ENCODE measurements at regions not wholly inside any gene's neighbourhood (a gene's known extent, or its start where the extent isn't known, plus 50 kb on each side); places are given as distances from the start of the nearest gene placed in this dataset.

- no peak for DNase-seq (ENCODE audit: low read depth)
Observed at GRCh38 chr4:181618896-181619295, 624.3 kb upstream of the TENM3 start.

GRCh38 chr4:181619651-181620050 is 623.6 kb upstream of the TENM3 start:
- no peak for DNase-seq (ENCODE audit: low read depth)

GRCh38 chr4:181637186-181638105 is 605.8 kb upstream of the TENM3 start:
- no peak for DNase-seq (ENCODE audit: low read depth)

- DNase-seq (ENCODE audit: low read depth), result no peak
Observed at GRCh38 chr4:181643466-181643865, 599.7 kb upstream of the TENM3 start.

- no peak for DNase-seq (ENCODE audit: low read depth)
Observed at GRCh38 chr4:181645489-181645888, 597.7 kb upstream of the TENM3 start.

- DNase-seq (ENCODE audit: low read depth), result no peak
Observed at GRCh38 chr4:181646864-181647263, 596.3 kb upstream of the TENM3 start.

GRCh38 chr4:181647396-181648147 is 595.6 kb upstream of the TENM3 start:
- DNase-seq (ENCODE audit: low read depth), result no peak

- DNase-seq (ENCODE audit: low read depth), result no peak
Observed at GRCh38 chr4:181650033-181650825, 593.0 kb upstream of the TENM3 start.

- DNase-seq (ENCODE audit: low read depth), result no peak
Observed at GRCh38 chr4:181656748-181657147, 586.5 kb upstream of the TENM3 start.

- no peak for DNase-seq (ENCODE audit: low read depth)
Observed at GRCh38 chr4:181659202-181659601, 584.0 kb upstream of the TENM3 start.

- no peak for DNase-seq (ENCODE audit: low read depth)
Observed at GRCh38 chr4:181659876-181660275, 583.3 kb upstream of the TENM3 start.

- no peak for DNase-seq (ENCODE audit: low read depth)
Observed at GRCh38 chr4:181661090-181661489, 582.1 kb upstream of the TENM3 start.

GRCh38 chr4:181661923-181662322 is 581.3 kb upstream of the TENM3 start:
- no peak for DNase-seq (ENCODE audit: low read depth)

- DNase-seq (ENCODE audit: low read depth), result no peak
Observed at GRCh38 chr4:181662383-181662782, 580.8 kb upstream of the TENM3 start.

- DNase-seq (ENCODE audit: low read depth), result no peak
Observed at GRCh38 chr4:181670506-181670905, 572.7 kb upstream of the TENM3 start.

- no peak for DNase-seq (ENCODE audit: low read depth)
Observed at GRCh38 chr4:181671672-181672071, 571.5 kb upstream of the TENM3 start.

GRCh38 chr4:181672751-181673150 is 570.5 kb upstream of the TENM3 start:
- no peak for DNase-seq (ENCODE audit: low read depth)

GRCh38 chr4:181674315-181674875 is 568.8 kb upstream of the TENM3 start:
- no peak for DNase-seq (ENCODE audit: low read depth)

- DNase-seq (ENCODE audit: low read depth), result no peak
Observed at GRCh38 chr4:181676546-181676945, 566.7 kb upstream of the TENM3 start.

GRCh38 chr4:181677201-181677600 is 566.0 kb upstream of the TENM3 start:
- no peak for DNase-seq (ENCODE audit: low read depth)

- DNase-seq (ENCODE audit: low read depth), result no peak
Observed at GRCh38 chr4:181677621-181678020, 565.6 kb upstream of the TENM3 start.

- no peak for DNase-seq (ENCODE audit: low read depth)
Observed at GRCh38 chr4:181679754-181680153, 563.4 kb upstream of the TENM3 start.

All from activated T-helper 1 cell treated with Interleukin-2 at 50 U/mL for 16 hours (primary cell).